ENCODE measurements at regions not wholly inside any gene's neighbourhood (a gene's known extent, or its start where the extent isn't known, plus 50 kb on each side); places are given as distances from the start of the nearest gene placed in this dataset.

DNA sequence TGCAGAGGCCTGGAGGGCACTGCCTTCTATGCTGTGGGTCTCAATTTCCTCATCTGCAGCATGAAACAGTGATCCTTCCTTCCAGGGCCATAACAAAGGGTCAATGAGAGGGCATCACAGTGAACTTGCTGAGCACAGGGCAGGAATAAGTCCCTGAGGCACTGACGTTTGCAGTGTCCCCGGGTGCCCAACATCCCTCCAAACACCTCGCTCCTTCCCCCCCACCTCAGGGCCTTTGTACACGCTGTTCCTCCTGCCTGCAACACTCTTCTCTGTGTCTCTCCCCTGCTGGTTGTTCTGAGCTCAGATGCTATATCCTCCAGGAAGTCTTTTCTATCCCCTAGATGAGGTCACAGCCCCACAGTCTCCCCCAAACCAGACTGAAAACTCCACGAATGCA is 59.7 kb upstream of the TCF20 start:
- DNase-seq (ENCODE audit: low read depth in 2 of 2) = no peak

DNA sequence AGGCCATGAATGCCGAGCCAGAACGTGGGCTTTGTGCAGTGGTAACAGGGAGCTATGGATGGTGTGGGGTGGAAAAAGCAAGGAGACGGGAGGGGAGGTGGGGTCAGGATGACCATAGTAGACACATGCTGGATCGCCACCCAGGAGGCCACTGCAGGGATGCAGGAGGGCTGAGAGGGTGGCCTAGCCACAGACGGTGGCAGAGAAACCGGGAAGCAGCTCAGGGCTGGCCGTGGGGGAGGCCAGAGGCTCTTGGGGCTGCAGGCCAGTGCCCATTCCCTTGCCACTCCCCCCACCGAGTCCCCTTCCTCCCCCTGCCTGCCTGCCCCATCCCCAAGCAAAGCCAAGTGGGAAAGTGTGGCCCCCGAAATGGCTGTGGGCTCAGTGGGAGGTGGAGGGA is 59.1 kb upstream of the TCF20 start:
- DNase-seq (ENCODE audit: low read depth in 2 of 2) = no peak

DNA sequence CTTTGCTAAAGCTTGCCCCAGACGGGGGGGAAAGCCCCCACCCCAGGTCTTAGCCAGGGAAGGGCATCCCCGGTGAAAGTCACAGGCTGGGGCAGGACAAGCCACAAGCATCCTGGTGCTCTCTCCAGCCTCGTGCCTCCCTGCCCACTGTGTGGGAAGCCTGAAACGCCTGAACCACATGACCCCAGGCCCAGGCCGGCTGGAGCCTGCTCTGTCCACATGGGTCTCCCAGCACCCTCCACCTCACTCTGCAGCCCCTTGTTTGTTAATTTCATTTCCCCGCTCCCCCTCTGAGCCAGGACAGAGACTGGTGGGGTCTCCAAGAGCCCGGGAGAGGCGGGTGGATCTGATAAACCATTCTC is 58.3 kb upstream of the TCF20 start:
- no peak for DNase-seq (ENCODE audit: low read depth in 2 of 2)

DNA sequence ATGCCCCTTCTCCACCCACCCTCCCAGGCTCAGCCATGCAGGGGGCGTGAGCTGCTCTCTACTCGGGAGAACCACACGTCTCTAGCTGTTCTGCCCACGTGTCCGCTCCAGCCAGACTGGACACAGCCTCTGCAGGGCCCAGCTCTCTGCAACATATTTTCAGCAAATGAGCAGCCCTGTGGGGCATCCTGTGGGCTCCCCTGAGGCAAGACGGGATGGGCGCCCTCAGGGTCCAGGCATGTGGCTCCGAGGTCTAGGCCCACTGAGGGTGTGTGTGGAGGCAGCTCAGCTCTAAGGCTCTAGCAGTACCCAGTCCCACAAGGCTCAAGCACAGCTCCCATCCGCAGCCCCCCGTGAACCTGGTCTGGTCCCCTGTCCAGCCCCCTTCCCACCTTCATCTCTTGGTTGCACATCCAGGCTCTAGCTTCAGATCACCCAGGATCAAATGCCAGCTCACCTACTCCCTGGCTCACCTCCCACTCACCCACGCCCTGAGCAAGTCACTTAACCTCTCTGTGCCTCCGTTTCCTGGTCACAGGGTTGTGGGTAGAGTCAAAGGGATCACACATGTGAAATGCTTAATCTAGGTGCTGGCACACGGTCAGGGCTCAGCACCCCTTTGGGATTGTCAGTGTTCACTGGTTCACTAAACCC is 57.8 kb upstream of the TCF20 start:
- DNase-seq (ENCODE audit: low read depth in 2 of 2) = peak in 1 of 2 donors; percentile 30

DNA sequence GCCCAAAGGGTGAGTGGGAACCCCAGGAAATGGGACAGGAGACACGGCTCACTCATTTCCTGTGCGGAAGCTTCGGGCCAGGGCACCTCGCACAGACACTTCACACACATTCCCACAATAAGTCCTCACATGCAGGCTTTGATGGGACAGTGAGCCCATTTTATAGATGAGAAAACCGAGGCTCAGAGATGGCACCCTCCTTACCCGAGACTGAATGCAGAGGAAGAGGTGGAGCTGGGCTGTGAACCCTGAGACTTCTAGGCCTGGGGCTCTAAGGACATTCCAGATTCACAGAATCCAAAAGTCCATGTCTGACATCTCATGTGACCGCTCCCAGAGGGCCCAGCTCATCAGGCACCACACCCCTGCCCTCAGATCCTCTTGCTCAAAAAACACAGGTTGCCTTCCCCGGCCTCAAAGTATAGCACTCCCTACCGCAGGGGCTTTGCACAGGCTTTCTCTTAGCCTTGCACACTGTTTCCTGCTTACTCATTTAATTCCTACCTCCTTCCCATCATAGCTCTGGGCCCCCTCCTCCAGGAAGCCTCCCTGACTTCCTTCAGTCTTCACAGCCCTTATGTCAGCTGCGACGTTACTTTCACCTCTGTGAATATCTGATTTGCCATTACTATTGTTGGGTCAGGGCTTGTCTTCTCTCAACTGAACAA is 57.1 kb upstream of the TCF20 start:
- DNase-seq (ENCODE audit: low read depth in 2 of 2) = no peak

DNA sequence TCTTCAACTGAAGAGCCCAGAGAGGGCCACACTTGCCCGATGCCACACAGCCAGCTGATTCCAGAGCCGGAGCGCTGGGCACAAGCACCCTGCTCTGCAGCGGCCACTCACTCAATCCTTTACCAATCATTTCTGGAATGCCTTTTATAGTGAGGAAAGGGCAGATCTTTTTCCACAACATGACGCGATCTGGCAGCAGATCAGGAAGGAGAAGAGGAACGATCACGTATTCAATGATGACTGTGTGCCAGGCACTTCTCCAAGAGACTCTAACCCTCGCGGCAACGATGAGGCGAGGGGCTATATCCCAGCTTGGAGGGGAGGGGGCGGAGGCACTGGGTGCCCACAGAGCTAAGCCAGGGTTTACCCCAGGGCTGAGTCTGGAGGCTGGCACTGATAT is 56.3 kb upstream of the TCF20 start:
- no peak for DNase-seq (ENCODE audit: low read depth in 2 of 2)

DNA sequence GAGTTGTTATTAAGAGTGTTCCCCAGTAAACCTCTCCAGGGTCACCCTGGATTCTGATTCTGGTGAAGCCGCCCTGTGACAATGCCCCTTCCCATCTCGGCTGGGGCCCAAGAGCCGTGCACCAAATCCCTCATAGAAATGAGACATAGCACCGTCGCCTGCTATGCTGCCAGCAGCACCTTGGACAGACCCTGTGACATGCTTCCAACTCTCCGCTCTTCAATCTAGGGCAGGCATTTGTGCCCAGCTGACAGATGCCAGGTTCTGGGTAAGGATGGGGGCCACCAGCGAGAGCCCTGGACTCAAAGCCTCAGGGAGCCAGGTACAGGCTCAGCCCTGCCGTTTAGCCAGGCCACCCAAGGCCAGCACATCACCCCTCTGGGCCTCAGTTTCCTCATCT is 55.8 kb upstream of the TCF20 start:
- no peak for DNase-seq (ENCODE audit: low read depth in 2 of 2)

DNA sequence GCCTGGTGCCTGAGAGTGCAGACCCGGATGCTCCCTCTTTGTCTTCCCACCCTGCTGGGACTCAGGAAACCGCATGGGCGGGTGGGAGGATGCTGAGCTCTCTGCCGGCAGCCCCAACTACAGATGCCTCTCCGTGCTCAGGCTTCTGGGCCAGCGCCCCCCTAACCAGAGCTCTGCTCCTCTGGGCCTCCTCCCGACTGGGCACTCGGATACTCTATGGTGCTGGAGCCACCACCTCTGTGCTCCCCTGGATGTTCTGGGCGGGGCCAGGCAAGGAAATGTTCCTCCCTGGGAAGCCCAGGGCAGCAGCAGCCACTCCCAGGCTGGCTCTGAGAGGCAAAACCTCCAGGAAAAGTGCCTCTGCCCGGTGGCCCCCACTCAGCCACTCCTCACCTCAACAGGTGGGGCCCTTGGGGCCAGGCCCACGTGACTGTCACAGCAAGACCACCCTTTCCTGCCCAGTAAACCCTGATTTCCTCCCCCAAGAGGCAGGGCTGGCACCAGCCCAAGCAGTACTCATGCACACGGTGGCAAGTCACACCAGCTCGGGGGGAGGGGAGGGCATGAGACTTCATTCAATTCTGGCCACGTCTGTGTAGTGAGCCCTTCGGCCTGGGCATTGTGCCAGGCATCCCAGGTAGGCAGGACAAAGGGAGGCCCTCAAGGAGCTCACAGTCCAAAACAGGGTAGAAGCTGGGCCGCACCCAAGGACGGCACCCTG is 54.7 kb upstream of the TCF20 start:
- no peak for DNase-seq (ENCODE audit: low read depth in 2 of 2)

DNA sequence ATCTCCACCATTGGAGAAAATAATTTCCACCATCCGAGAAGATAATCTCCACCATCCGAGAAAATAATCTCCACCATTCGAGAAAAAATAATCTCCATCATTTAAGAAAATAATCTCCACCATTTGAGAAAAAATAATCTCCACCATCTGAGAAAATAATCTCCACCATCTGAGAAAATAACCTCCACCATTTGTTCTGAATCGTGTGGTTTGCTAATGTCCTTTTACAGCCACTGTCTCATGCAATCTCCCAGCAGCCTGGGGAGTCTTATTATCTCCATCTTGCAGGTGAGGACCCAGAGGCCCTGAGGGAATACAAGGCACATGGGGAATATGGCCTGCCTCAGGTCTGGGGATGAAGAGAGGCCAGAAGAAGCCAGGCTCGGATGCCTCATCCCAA is 54.1 kb upstream of the TCF20 start:
- DNase-seq (ENCODE audit: low read depth in 2 of 2) = no peak

DNA sequence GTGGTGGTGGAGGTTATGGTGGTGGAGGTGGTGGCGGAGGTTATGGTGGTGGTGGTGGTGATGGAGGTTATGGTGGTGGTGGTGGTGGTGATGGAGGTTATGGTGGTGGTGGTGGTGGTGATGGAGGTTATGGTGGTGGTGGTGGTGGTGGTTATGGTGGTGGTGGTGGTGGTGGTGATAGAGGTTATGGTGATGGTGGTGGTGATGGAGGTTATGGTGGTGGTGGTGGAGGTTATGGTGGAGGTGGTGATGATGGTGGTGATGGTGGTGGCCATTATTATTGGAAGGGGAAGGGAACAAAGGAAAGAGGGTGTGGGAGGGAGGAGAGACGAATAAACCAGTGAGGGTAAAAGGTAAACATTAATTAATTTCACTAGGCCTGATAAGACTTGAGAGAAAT is 53.5 kb upstream of the TCF20 start:
- no peak for DNase-seq (ENCODE audit: low read depth in 2 of 2)

DNA sequence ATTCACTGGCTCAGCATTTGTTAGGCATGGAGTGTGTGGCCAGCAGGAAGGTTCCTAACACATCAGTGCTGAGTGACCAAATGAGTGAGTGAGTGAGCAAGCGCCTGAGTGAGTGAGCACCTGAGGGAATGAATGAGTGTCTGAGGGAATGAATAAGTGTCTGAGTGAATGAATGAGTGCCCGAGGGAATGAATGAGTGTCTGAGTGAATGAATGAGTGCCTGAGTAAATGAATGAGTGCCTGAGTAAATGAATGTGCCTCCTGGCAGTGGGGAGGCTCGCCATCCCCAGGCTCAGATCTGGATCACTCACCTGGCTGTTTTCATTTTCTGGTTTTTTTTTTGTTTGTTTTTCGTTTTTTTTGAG is 52.1 kb upstream of the TCF20 start:
- DNase-seq (ENCODE audit: low read depth in 2 of 2) = no peak

DNA sequence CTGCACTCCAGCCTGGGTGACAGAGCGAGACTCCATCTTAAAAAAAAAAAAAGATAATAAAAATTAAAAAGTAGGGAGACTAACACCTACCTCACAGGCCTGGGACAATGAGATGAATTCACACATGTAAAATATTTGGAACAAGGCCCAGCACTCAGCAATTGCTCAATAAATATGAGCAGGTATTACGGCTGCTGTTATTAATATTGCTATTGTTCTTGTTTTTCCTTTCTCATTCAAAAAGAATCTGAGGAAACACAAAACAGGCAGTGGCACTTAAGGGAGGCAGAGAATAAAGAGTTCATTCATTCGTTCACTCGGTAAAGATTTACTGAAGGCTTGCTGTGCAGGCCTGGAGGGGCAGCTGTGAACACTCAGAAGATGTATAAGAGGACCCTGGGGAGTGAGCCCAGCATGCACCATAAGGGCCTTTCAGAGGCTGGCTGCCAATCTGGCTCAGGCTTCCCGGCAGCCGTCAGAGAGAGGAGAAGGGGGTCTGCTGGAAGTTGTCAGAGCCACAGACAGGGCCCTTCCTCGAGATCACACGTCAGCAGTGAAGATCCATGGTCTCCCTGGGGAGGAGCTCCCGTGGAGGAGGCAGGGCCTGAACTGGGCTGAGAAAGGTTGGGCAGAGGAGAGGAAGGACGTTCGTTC is 51.6 kb upstream of the TCF20 start:
- no peak for DNase-seq (ENCODE audit: low read depth in 2 of 2)

DNA sequence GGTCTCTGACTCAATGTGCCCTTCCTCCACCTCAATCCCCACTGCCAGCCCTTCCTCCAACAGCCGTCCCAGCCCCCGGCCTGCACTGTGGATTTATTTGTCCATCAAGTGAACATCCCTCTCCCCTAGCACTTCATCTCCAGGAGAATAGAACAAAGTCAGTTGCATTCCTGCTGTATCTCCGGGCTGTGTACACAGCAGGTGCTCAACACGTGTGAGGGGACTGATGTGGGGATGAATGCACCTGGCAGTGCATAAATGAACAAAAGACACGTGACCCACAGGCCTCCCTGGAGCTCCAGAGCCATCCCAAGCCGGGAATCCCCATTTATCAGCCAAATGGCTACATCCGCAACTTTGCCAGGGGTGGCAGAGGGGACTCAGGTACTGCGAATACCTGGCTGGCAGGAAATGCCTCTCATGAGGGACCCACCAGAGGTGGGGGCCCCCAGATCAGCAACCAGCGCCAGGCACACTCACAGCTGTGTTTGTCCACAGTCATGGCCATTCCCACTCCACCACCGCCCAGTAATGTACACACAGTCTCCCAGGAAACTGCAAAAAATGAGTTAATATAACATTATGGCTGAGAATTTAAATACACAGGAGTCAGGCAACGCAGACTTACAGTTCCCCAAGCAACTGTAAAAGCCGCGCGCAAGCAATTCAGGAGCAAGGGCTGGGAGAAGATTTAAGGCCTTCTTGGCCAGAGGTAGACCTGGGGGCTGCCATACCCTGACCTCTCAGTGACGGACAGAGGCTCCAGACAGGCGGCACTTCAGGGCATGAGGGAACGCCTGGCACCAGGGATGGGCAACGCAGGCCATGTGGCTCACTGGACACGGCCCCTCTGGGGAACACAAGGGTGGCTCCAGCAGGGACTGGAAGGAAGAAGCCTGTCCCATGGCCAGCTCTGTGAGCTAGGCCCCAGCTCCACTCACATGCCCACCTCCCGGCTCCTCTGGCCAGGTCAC is 50.3 kb upstream of the TCF20 start:
- no peak for DNase-seq (ENCODE audit: low read depth in 2 of 2)
